ENCODE measurements at regions not wholly inside any gene's neighbourhood (a gene's known extent, or its start where the extent isn't known, plus 50 kb on each side); places are given as distances from the start of the nearest gene placed in this dataset.
A peak's percentile ranks its signal among the peaks of the same experiment; 100 is the strongest.

DNA sequence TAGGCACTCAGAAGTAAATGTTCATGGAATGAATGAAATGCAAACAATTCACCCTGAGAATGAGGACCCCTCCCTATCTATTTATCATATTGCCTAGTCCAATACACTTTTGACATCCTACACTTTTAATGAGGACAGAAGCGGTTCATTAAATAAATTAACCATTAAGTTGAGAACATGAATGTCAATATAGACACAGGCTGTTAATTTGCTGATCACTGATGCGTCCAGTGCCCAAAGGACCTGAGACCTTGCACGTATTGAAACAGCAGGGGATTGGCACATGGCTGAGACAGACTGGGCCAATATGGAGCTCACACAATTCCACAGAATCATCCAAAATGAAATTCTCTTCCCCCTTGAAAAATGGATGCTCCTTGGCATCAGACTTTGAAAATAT, 430.0 kb downstream of the SLC4A3 start:
- no peak for DNase-seq (ENCODE audit: low spot score)

GRCh38 chr2:220057916-220058315, 430.5 kb downstream of the SLC4A3 start:
- DNase-seq (ENCODE audit: low spot score), result no peak

GRCh38 chr2:220064111-220065030, 436.9 kb downstream of the SLC4A3 start:
- DNase-seq (ENCODE audit: low spot score), result no peak

DNA sequence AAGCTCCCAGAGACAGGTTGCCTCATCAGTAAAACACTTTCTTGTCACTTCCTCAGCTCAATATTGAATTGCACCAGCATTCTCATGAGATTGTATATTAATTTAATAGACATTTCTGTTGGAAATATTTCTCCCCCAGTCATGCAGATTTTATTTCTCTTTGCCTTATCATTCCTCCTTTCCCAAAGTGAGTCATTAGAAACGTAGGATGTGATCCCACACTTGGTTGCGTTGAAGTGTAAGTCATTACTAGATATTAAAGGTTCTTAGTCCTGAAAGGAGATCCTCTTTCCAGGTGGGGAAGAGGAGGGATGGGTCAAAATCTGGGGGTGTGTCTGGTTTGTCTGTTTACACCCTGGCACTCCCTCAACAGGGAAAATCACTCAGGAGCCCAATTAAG, 438.2 kb downstream of the SLC4A3 start:
- no peak for DNase-seq (ENCODE audit: low spot score)

- DNase-seq (ENCODE audit: low spot score), result no peak
These were observed 441.4 kb downstream of the SLC4A3 start for GRCh38 chr2:220068846-220069245.

GRCh38 chr2:220070349-220070748, 442.9 kb downstream of the SLC4A3 start:
- no peak for DNase-seq (ENCODE audit: low spot score)

GRCh38 chr2:220071696-220072095, 444.3 kb downstream of the SLC4A3 start:
- no peak for DNase-seq (ENCODE audit: low spot score)

DNA sequence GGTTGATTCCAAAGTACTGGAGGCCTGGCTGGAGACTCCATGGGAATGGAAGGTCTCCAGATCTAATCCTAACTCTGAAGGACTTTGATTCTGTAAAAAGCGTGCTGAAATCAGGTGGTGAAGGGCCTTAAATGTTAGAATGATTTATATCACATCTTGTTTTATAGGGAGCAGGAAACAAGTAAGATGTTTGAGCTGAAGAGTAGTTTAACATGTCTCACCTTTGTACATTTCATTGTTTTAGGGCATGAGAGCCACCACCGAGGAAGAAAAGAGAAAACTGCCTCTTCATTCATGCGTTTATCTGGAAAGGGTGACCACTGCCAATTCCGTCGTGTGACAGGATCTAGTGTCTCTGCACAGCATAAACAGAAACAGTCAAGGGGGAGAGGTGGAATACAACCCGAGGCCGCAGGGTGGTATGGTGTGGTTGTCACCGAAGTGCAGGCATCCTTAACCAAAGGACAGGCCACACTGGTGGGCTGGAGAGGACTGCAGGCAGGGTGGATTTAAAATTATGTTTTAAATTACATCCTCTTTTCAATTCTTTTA, 445.3 kb downstream of the SLC4A3 start:
- DNase-seq (ENCODE audit: low spot score), result no peak

DNA sequence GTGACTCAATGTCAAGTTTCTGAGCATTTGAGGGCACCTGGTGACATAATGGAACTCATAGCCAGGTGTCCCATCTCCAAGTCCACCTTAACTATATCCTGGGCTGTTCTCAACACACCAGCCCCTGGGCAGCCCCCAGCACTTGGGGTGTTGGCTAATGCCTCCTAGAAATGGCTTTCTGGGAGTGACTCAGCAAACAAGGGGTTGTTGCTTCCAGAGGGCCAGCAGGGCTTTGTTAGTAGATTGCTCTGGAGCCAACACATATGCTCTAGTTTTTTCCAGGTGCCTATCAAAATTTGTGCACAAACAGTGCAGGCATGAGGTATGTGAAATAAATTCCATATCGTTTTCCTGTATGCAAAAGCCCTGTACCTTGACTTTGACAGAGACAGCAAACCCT, 448.4 kb downstream of the SLC4A3 start:
- DNase-seq (ENCODE audit: low spot score), result no peak

- no peak for DNase-seq (ENCODE audit: low spot score)
These were observed 449.3 kb downstream of the SLC4A3 start for GRCh38 chr2:220076734-220077133.

DNA sequence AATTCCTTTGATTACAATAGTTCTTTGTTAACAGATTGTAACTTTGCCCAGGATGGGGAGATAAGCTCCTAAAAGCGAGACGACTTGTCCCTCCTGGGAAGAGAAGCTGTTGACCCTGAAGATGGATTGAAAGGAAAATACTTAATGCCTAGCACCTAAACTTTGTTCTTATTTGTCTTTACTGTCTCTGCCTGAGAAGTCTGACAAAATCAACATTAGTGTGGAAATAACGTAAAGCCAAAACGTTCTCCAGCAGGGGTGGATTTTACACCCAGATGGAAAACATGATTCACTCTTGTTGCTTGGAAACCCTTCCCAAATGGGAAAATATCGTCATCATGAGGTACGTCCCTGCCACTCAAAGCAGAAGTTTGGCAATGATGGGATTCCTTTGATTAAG, 450.1 kb downstream of the SLC4A3 start:
- peak; percentile 71 for DNase-seq (ENCODE audit: low spot score)

- no peak for DNase-seq (ENCODE audit: low spot score)
These were observed 451.0 kb downstream of the SLC4A3 start for GRCh38 chr2:220078439-220078838.

- DNase-seq (ENCODE audit: low spot score), result no peak
These were observed 452.2 kb downstream of the SLC4A3 start for GRCh38 chr2:220079595-220079994.

GRCh38 chr2:220081171-220081570, 453.7 kb downstream of the SLC4A3 start:
- DNase-seq (ENCODE audit: low spot score), result no peak

GRCh38 chr2:220090050-220090449, 462.6 kb downstream of the SLC4A3 start:
- DNase-seq (ENCODE audit: low spot score), result no peak

GRCh38 chr2:220096406-220096805, 469.0 kb downstream of the SLC4A3 start:
- no peak for DNase-seq (ENCODE audit: low spot score)

GRCh38 chr2:220101980-220102379, 474.6 kb downstream of the SLC4A3 start:
- no peak for DNase-seq (ENCODE audit: low spot score)

DNA sequence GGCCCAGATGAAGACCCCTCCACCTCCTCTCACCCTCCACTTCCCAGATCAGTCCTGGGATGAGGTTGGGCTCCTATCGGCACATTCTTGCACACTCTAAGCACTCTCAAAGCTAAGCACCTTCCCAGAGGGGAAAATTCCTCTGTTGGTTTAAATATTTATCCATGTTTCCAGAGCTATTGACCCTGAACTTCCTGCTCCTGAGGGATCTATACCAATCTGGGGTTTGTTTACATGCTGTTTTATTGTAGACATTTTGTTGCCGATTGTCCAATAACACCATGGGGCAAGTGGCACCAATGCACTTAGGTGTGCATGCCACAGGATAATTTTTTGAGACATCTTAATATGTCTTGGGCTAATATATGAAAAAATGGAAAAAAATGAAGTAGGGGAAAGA, 476.2 kb downstream of the SLC4A3 start:
- no peak for DNase-seq (ENCODE audit: low spot score)

DNA sequence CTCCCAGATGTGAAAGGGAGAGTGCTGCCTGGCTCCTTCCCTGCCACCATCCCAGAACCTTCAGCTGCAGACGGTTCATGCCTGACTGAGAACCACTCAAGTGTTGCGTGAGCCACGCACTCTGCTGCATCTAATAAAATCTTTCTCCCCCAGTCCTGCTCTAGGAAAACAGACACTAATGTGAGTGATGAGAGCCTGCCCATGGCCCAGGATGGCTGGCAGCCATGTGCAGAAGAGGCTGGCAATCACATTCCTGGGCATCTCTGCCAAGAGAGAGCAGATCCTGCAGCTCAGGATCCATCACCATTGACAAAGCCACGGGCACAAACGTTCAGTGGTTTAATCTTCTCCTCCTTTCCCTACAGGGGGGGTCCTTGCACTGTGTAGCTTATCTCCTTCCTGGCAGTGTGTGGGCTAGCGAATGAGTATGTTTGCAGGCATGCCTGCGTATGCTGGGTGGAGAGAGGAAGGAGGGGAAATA, 477.5 kb downstream of the SLC4A3 start:
- peak; percentile 15 for DNase-seq (ENCODE audit: low spot score)

GRCh38 chr2:220106065-220106464, 478.6 kb downstream of the SLC4A3 start:
- no peak for DNase-seq (ENCODE audit: low spot score)

DNA sequence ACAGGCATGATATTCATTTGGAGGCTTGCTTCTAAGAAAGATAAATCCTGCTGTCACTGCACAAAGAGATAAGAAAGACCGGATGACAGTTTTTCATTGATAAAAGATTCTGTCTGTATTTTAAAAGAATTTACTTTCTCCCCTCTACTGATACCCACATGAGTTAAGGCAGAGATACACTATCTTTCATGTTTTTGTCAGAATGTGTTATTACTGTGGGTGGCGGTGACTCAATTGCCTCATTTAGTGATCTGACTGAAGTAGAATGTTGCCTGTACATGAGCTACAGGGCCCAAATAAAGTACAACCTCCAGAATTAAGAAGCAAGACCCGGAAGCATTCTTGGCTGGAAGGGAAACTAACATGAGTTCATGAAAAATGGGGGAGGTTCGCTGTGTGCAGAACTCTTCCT, 480.0 kb downstream of the SLC4A3 start:
- DNase-seq (ENCODE audit: low spot score), result peak; percentile 12

- no peak for DNase-seq (ENCODE audit: low spot score)
These were observed 487.0 kb downstream of the SLC4A3 start for GRCh38 chr2:220114443-220114842.

DNA sequence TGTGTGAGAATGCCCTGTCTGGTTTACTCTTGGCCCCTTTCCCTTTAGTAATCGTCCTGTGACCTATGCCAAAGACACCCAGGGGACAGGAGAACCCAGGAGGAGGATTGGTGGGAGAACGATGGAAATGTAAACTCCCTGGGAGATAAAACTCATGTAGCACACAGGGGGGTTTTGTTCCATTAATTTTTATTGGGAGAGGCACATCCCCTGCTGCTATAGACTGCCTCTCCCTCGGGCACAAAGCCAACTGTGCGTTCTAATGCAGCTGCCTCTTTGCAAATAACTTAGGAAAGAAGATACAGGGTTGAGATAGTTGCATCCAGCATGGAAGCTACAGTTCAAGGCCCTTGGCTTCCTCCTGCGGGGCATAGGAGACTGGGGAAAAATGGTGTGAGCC, 489.6 kb downstream of the SLC4A3 start:
- DNase-seq (ENCODE audit: low spot score), result no peak

- no peak for DNase-seq (ENCODE audit: low spot score)
These were observed 492.6 kb downstream of the SLC4A3 start for GRCh38 chr2:220120041-220120440.

Data from Ammon's horn (tissue), 1 donor.